ENCODE measurements at regions not wholly inside any gene's neighbourhood (a gene's known extent, or its start where the extent isn't known, plus 50 kb on each side); places are given as distances from the start of the nearest gene placed in this dataset.

- TF ChIP-seq CTCF (IDR thresholded peaks at IDR 0.05; ENCODE audit: low read length) (no peak), EZH2 (IDR thresholded peaks at IDR 0.05; ENCODE audit: borderline replicate concordance, low read length) (no peak)
- Histone ChIP-seq H3K4me2 (ENCODE audit: low read length) (no peak overlapping the region), H3K27ac (ENCODE audit: low read depth, low read length, poor library complexity, severe bottlenecking) (no peak overlapping the region), H3K36me3 (ENCODE audit: insufficient read depth, low read length) (no peaks in the 10 kb centered on the region), H3K9ac (ENCODE audit: low read length) (no peak overlapping the region), H3F3A (ENCODE audit: insufficient read depth, low read length) (no peaks in the 10 kb centered on the region), H3K9me3 (ENCODE audit: low read length) (no peaks in the 10 kb centered on the region), H4K20me1 (ENCODE audit: insufficient read depth, low read length) (no peaks in the 10 kb centered on the region), H3K4me3 (ENCODE audit: low read depth, low read length, poor library complexity, severe bottlenecking) (no peak overlapping the region), H3K4me1 (ENCODE audit: insufficient read depth, low read length, severe bottlenecking) (no peaks in the 10 kb centered on the region), H2AFZ (ENCODE audit: low read length) (no peak overlapping the region), H3K27me3 (ENCODE audit: insufficient read depth, low read length) (no peaks in the 10 kb centered on the region), H3K9me2 (ENCODE audit: low read depth, low read length) (no peaks in the 10 kb centered on the region), H3K79me2 (ENCODE audit: insufficient read depth, low read length) (no peaks in the 10 kb centered on the region)
Observed at GRCh38 chr2:239610457-239611221, 209.8 kb upstream of the HDAC4 start.

- no peak overlapping the region for H3K4me2 ChIP-seq (ENCODE audit: low read length)
- no peaks in the 10 kb centered on the region for H3F3A ChIP-seq (ENCODE audit: insufficient read depth, low read length)
Observed at GRCh38 chr2:239609607-239610310, 208.9 kb upstream of the HDAC4 start.

GRCh38 chr2:239609162-239609561 is 208.3 kb upstream of the HDAC4 start:
- Histone ChIP-seq H3K9ac (ENCODE audit: low read length) (no peak overlapping the region), H3K27me3 (ENCODE audit: insufficient read depth, low read length) (no peaks in the 10 kb centered on the region), H3K4me3 (ENCODE audit: low read depth, low read length, poor library complexity, severe bottlenecking) (no peak overlapping the region), H3K27ac (ENCODE audit: low read depth, low read length, poor library complexity, severe bottlenecking) (no peak overlapping the region), H3K79me2 (ENCODE audit: insufficient read depth, low read length) (no peaks in the 10 kb centered on the region), H2AFZ (ENCODE audit: low read length) (no peak overlapping the region), H3K9me3 (ENCODE audit: low read length) (no peaks in the 10 kb centered on the region), H3F3A (ENCODE audit: insufficient read depth, low read length) (no peaks in the 10 kb centered on the region), H3K4me2 (ENCODE audit: low read length) (no peak overlapping the region), H3K4me1 (ENCODE audit: insufficient read depth, low read length, severe bottlenecking) (no peaks in the 10 kb centered on the region), H3K36me3 (ENCODE audit: insufficient read depth, low read length) (no peaks in the 10 kb centered on the region), H4K20me1 (ENCODE audit: insufficient read depth, low read length) (no peaks in the 10 kb centered on the region), H3K9me2 (ENCODE audit: low read depth, low read length) (no peaks in the 10 kb centered on the region)
- TF ChIP-seq EZH2 (IDR thresholded peaks at IDR 0.05; ENCODE audit: borderline replicate concordance, low read length) = no peak
- TF ChIP-seq CTCF (IDR thresholded peaks at IDR 0.05; ENCODE audit: low read length) = no peak

More at GRCh38 chr2:239609607-239610310, 208.9 kb upstream of the HDAC4 start:
- H3K27ac ChIP-seq (ENCODE audit: low read depth, low read length, poor library complexity, severe bottlenecking) = no peak overlapping the region
- H4K20me1 ChIP-seq (ENCODE audit: insufficient read depth, low read length) = no peaks in the 10 kb centered on the region
- no peaks in the 10 kb centered on the region for H3K36me3 ChIP-seq (ENCODE audit: insufficient read depth, low read length)
- H3K9me2 ChIP-seq (ENCODE audit: low read depth, low read length) = no peaks in the 10 kb centered on the region
- no peak for TF ChIP-seq CTCF (IDR thresholded peaks at IDR 0.05; ENCODE audit: low read length)
- TF ChIP-seq EZH2 (IDR thresholded peaks at IDR 0.05; ENCODE audit: borderline replicate concordance, low read length) = no peak
- H3K27me3 ChIP-seq (ENCODE audit: insufficient read depth, low read length) = no peaks in the 10 kb centered on the region
- H3K4me1 ChIP-seq (ENCODE audit: insufficient read depth, low read length, severe bottlenecking) = no peaks in the 10 kb centered on the region
- no peaks in the 10 kb centered on the region for H3K79me2 ChIP-seq (ENCODE audit: insufficient read depth, low read length)
- no peak overlapping the region for H3K4me3 ChIP-seq (ENCODE audit: low read depth, low read length, poor library complexity, severe bottlenecking)
- no peak overlapping the region for H3K9ac ChIP-seq (ENCODE audit: low read length)
- H3K9me3 ChIP-seq (ENCODE audit: low read length) = no peaks in the 10 kb centered on the region
- no peak overlapping the region for H2AFZ ChIP-seq (ENCODE audit: low read length)

All from OCI-LY1 (cell line).